AG08396 (cell line): ENCODE measurements at regions not wholly inside any gene's neighbourhood (a gene's known extent, or its start where the extent isn't known, plus 50 kb on each side); places are given as distances from the start of the nearest gene placed in this dataset.
"Not testable (repeated sequence)": the region's sequence is repeated elsewhere in the genome, so short reads cannot be mapped to it uniquely, and the experiment has no call there.

Experiments
- DNase-seq: peaks from one replicate; pipeline ENCODE4 v3.0.0; 2012; ENCODE audit warnings: low spot score, mixed read lengths

DNA sequence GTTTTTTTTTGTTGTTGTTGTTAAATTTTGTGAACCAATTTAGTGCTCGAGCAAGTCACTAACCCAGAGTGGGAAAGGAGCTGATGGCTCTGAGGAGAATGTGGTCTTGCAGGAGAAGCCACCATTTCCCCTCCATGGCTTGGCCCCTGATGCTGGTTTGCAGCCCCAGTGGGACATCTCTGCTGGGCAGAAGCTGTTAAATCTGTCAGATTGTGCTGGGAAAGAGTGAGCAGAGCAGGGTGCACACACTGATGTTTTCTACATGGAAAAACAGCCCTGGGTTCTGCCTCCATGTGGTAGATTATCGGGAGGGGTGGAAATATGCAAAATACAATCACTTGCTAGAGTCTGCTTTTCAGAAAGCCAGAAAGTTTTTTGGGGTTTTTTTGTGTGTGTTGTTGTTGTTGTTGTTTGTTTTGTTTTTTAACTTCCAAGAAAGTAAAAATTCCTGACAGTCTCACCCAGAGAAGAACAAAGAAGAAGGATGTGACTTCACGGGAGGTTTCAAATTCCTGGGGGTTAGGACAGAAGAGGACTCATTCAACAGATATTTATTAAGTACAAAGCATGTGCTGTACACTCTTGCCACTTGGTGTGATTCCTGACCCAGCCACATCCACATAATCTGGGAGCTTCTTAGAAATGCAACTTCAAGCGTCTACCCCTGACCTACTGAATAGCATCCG, 133.7 kb downstream of the FOXB1 start:
- DNase-seq = peak; percentile 9

DNA sequence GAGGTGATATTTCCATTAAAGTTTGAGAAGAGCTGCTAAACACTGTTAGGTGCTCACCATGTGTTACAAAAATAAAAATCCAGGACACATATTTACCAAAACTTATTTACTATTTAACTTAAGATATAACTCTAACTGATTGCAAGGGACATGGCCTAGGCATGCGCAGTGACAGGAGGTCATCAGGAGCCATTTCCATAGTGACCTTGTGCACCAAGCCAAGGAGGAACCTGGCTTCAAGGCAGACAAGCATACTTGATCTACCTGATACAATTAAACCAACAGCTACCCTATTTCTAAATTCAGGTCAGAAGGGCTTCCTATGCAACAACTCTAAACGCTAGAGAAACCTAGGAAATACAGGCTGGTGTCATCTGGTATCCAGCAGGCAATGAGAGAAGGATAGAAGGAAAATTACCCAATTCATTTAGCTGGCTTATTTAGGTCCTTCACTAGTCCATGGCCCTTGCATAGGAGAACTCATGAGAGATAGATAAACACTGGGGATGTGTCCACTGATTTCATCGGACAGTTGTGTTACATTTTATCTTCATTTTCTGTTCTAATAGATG, 134.4 kb downstream of the FOXB1 start:
- no peak for DNase-seq

DNA sequence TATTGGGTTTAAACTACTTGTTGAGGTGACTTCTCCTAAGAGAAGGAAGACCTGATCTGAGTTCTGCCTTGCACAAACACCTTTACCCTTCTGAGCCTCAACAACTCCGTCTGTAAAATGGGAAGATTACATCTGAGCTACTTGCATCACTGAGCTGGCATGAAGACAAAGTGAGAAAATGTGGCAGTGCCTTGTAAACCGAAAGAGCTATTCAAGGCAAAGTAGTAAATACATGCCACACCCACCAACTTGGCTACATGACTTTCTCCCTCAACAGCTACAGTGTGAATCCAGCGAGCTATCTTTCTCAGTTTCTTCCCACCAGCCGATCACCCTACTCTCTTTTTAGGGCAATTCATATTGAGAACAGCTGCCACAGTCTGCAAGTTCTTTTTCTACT, 148.3 kb downstream of the FOXB1 start:
- DNase-seq = no peak

DNA sequence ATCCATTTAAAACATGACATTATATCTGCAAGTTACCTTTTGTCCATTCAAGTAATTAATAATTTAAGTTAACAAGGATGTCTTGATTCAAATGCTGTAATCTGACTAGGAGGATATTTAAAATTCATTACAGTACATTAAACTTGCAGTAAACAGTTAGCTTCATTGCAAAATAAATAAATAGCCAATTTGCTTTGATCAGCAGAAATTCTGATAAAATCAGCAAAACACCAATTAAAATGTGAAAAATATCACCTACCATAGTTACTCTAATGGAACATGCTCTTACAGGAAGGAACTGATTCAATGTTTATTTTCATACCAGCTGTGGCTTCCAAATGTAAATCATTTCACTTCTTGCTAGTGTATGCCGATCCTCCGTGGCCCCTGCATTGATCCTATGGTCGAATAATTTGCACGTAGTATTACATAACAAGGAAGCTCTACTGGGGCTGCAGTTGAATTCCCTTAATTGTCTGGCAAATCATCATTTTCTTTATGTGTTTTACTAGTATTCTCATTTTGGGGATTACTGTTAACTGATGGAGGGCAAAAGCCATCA, 150.7 kb downstream of the FOXB1 start:
- no peak for DNase-seq

DNA sequence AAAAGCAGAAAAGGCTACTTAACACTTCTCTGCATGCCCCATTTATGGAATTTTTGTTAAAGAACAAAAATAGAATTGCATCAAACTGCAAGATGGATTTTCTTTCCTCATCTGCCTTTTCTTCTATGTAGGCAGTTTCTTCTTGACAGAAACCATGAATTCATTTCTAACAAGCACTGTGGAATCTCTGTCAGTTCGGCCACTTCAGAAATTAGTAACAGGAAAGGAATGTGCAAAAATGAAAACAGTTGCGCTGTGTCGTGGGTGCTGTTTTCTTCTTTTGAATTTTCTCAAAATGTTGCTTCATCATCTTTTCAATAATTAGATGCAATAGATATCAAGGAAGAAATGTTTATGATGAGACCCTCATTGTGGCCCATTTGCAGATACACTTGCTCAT, 151.6 kb downstream of the FOXB1 start:
- DNase-seq = peak; percentile 12

DNA sequence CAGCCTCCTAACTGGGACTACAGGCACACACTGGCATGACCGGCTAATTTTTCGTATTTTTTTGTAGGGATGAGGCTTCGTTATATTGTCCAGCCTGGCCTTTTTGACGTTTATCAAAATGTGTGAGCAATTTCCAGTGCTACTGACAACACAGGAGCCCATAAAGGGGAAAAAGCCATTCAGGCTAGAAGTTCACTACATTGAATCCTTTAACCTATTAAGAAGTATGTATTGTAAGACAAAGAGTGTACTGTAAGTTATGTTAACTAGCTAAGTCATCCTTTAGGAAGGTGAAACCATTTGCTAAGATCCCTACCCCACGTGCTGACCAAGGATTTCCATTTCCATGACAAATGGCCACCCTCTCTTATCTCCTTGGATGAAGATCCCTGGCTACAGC, 156.8 kb downstream of the FOXB1 start:
- DNase-seq = no peak

DNA sequence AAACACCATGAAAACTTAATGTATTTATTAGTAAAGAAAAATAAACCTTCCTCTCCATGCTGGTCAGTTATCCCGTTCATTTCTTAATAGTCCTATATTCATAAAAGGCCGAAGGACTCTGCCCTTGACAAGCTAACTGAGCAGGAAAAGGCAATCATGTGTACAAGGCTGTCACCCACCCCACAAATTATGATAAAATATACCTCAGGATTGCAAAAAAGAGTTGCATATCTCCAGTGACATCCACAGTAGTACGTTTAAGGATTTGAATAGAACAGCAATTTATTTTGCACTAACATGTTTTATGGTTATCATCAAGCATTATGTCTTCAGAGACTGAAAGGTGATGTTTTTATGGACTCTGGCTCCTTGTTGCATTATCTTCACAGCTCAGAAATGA, 157.6 kb downstream of the FOXB1 start:
- no peak for DNase-seq

DNA sequence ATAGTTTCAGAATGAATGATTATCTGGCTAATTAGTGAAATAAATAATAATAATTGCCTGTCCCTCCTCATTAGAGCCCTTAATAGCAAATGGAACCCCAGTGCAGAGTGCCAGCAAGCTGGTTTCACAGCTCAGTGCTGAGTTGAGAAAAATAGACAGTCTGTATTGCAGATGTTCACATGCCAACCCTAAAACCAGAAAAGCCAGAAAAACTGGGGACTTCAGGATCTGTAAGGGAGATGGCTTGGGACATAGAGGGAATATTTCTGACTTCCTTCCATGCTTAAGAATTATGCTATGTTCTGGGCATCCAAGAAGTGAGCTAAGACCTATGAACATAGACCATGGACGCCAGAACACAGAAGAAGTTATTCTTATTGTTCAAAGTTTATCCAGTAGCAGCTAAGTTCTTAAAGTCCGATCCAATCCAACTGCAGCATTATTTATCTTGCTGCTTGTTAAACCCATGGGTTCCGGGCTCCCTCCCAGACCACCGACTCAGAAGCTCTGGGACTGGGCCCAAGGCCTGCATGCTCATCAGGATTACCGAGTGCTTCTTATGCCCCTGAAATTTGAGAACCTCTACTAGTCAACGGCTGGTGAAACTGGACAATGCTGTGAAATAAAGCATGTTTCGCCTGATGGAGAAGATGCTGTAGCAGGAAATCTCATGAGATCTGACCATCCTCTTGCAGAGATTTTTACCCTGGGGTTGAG, 158.3 kb downstream of the FOXB1 start:
- no peak for DNase-seq

DNA sequence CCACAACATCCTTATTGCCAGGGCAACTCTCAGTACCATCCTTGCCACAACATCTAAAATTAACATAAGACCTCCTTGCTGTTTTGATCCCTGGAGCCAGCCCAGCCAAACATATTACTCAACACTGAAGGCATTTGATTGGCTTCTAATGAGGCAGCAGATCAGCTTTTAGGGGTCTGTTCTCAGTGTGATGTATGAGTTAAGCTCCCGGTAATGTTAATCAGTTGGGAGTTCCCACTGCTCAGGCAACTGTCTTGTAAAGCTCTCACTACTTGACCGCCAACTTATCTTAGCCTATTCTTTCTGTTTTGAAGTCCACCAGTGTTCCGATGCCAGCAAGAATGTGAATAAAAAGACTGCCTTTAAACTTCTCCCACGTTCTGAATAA, 158.9 kb downstream of the FOXB1 start:
- no peak for DNase-seq

DNA sequence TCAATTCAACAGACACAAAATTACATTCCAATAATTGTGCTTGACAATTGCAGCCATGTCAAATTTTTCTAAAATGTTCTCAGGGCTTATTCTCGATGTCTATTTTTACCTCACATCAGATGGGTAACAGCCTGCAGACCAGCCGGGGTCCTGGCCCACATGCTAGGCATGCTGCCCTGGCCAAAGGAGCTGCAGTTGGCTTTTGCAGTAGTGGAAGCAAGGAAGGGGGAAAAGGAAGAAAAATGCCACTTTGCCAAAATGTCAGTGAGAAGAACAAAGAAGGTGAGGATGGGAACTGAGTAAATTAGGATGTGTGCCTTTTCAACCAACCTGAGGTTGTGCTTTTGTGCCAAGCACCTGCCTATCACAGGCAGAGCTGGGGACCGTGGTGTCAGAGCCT, 161.0 kb downstream of the FOXB1 start:
- no peak for DNase-seq

DNA sequence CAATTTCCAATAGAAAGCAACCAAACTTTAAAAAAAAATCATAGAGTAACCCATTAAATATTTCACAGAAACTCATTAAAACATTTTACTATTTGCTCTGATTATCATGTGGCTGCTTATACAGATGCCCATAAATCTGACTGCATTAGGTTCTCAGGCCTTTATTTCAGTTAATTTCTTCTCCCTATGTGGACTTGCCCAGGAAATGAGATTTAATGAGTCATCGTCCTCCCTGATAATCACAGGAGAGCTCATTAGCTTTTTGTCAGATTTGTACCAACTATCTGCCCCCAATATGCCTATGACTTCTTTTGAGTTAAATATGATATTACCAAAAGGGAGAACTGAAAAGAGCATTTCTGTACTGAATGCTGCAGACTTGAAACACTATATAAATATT, 168.0 kb downstream of the FOXB1 start:
- DNase-seq = no peak

DNA sequence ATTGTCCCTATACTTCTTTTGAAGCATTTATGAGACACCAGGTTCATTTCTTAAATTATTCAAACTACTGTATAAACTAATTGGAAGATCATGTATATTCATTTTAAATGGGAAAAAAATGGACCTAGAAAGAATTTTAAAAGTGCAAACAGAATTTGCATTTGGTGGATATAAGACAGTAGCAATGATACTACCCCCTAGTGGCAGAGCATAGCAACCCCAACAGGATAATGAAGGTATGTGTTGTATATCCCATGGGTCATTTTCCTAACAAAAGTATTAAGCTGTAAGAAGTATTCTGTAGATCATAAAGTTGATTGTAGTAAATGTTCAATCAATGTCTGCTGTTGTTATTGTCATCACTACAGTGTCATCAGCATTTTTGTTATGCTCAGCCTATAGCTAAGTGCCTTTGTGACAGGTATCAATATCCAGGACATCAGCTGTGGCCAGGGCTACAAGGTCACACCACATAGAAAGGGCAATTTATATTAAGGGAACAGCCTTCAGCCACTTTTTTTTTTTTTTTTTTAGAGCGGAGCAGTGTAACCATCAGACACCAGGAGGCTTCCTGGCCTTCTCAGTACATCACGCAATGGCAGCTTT, 175.8 kb downstream of the FOXB1 start:
- peak; percentile 36 for DNase-seq

DNA sequence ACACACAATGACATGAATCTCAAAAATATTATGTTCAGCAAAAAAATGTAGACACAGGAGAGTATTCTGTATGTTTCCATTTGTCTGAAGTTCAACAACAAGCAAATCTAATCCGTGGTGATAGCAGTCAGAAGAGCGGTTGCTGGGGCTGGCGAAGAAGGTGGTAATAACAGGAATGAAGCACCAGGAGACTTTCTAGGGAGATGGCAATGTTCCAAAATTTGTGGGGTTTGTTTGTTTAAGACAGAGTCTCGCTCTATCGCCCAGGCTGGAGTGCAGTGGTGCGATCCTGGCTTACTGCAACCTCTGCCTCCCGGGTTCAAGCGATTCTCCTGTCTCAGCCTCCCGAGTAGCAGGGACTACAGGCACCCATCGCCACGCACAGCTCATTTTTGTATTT, 177.8 kb downstream of the FOXB1 start:
- DNase-seq = not testable (repeated sequence)

DNA sequence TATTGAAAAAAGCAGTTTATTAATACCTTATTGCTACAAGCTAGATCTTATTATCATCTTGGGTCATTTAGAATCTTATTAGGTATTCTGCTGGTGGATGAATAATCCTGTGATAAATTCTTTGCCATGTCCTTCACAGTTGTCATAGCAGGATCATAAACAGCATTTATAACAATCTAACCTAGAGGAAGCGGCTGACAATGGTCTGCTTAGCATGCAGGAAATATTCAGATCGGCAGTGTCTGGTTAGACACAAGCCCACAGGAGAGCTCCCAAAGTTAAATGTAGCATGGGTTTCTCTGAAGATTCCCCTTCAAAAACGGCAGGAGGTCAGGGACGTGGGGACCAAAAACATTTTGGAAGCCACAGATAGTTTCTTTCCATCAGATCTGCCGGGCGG, 179.3 kb downstream of the FOXB1 start:
- no peak for DNase-seq

DNA sequence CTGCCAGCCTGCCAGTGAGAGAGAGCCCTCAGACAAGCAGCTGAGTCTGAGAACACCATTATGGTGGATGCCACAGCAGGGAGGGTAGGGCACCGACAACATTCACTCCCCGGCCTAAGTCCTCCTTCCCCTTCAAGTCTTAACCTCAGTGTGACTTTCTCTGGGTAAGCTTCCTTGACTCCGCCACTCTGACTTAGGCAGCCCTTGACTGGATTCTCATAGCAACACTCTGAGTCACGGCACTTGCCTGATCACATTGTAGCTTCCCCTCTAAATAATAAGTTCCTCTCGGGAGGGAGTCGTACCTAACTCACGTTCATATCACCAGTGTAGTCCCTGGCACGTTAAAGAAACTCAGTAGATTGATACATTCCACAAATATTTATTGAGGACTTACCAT, 180.5 kb downstream of the FOXB1 start:
- DNase-seq = no peak

DNA sequence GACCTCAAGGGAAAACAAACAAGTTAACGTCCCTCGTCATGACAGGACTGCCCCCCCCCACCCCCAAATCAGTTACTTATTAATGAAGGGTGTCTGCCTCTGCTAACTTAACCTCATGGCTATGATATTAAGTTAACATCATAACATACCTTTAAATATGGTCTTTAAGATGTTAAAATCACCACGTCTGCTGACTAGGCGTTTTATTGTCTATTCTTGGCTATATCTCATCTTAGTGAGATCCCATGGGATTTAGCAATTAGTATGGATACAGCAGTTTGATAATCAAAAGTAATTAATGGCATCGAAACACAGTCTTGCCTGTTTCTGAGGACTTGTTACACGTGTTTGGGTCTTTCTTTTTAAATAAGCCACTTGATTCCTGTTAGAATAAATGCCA, 186.9 kb downstream of the FOXB1 start:
- no peak for DNase-seq

DNA sequence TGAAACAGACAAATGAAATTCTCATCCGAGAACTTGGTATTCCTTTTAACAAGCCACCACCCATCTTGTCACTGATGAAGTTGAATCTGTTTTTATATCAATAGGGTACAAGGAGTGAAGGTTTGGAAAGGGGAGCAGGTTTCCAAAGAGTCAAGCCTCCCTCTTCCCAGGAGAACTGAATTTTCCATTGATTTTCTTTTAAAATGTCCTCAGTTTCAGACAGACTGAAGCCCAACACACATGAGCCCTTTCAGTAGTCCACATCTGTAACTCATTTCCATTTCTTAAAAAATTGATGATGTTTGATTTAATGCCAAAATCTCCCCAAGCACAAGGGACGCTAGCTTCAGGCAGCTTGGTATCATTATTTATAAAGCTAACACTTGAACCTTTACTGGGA, 187.7 kb downstream of the FOXB1 start:
- DNase-seq = no peak

DNA sequence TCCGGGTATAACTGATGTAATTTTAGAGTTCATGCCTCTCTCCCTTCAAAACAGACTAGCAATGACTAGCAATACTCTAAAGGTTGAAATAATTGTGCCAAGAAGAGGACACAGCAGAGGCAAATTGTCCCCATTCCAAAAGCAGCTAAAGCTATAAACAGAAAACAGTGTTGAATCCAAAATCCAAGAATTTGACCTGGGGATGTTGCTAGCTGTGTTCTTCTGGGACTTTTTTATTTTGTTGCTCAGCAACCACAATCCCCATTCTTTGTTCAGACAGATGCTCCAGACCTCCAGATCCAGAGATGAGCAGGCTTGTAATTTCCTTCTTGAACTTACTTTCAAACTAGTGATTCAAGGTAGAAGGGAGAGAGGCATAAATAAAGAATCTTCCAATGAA, 191.5 kb downstream of the FOXB1 start:
- no peak for DNase-seq

DNA sequence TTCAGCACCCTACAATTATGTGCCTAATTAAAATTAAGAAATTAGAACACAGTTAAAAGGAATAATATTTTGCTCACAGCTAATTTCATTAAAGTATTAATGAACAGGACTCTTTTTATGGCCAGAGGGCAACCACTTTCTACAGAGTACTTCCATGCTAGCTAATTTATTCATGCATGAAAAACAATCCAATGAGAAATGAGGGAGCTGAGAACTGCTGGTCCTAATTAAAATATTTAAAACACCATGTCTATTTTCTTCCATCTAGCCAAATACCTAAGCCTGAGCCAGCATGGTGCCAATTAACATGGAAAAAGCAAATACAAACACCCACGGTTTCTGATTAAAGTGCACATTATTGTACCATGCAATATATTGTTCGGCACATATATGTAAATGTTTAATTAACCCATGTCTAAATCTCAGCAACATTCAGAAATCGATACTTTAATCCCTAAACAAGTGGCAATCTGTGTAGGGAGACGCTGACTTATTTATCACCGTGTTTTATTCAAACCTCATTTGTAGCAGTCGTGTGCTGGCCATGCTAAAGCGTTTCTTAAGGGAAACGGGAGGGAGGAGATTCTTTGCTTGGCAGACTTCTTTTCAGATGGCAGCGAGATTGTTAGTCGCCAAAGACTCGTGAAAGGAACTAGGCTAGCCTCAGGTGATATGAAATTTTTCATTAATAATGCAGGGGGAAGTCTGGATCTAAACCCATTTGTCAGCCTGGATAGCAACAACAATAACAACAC, 193.5 kb downstream of the ANXA2 start:
- DNase-seq = no peak

DNA sequence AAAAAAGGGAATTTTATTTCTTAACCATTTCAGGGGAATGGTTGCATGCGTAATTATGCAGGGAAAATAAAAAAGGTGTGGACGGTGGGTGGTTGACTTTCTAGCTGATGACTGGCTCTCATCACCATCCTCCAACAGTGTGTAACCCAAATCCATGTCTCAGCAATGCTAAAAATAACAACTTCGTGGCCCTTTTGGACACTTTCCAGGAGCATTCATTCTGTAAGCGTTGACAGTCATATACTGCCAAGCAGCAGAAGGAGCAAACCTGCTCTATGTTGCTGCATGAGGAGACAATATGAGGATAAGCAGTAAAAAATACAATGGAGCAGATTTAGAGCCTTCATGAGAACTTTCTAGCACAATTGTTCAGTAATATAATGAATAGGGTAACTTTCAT, 189.1 kb downstream of the ANXA2 start:
- no peak for DNase-seq

DNA sequence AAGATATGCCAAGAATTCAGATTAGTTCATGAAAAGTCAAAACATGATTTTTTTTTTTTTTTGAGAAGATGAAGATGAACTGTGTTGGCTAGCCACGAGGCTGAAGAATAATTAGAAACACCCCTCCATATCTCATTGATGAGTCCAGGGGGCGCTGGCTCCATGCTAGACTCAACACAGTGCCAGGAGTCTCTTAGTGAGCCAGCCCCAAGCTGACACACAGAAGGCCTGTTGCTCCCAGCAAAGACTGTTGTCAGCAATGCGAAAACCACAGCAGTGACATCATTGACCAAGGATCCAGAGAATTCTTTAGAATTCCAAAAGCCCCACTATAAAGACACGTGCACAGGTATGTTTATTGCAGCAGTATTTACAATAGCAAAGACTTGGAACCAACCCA, 185.2 kb downstream of the ANXA2 start:
- no peak for DNase-seq

DNA sequence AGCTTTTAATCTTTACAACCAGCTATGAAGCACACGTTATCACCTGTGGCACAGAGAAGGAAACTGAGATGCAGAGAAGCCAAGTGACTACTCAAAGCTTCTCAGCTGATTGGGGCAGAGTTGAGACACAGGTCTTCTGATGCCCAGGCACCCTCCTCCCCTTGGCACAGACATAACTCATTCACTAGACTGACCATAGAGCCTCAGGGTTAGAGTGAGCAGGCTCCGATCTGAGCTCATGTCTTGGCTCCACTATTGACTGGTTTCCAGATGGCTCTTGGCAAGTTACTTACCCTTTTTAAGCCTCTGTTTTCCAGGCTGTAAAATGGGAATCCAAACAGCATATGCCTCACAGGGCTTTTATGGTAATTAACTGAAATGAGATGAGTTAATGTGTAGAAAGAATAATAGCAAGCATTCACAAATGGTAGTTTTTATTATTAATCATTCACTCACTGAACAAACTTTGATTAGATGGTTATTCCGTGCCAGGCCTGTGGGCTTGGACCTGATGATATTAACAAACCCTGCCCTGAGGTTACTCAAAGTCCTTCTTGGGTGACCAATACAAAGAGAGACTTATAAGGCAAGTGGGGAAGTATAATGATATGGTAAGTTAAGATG, 184.3 kb downstream of the ANXA2 start:
- DNase-seq = no peak
